ENCODE measurements at regions not wholly inside any gene's neighbourhood (a gene's known extent, or its start where the extent isn't known, plus 50 kb on each side); places are given as distances from the start of the nearest gene placed in this dataset.
"Not testable (repeated sequence)": the region's sequence is repeated elsewhere in the genome, so short reads cannot be mapped to it uniquely, and the experiment has no call there.

DNA sequence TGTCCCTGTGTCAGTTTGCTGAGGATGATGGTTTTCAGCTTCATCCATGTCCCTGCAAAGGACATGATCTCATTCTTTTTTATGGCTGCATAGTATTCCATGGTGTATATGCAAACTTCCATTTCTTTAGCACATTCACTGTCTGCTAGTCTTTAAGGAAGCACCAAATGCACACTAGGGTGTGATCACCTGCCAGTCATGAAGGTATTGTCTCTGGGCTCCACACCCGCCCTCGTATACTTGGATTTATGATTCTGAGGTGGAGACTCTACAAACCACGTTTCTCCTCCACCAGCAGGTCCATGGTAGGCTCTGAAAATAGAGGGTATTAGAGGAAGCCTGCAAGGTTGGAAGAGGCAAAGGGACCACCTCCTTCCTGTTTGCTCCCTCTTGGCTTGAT is 75.9 kb upstream of the MAML3 start:
- FAIRE-seq (no peak), DNase-seq (ENCODE audit: insufficient read length, low spot score) (no peak)
- TF ChIP-seq POLR2AphosphoS5 (IDR thresholded peaks at IDR 0.05; ENCODE audit: low read depth, low read length), result no peak
- no peak for TF ChIP-seq PAX5 (IDR thresholded peaks at IDR 0.05; ENCODE audit: insufficient read depth, low read length, severe bottlenecking)
- no peak for TF ChIP-seq TAF1 (IDR thresholded peaks at IDR 0.05; ENCODE audit: low read depth, low read length)
- no peak for TF ChIP-seq POLR2A (IDR thresholded peaks at IDR 0.05; ENCODE audit: low read depth, low read length)
- TF ChIP-seq SPI1 (IDR thresholded peaks at IDR 0.05; ENCODE audit: low read depth, low read length), result no peak
- no peak for TF ChIP-seq POU2F2 (IDR thresholded peaks at IDR 0.05; ENCODE audit: low read depth, low read length)

DNA sequence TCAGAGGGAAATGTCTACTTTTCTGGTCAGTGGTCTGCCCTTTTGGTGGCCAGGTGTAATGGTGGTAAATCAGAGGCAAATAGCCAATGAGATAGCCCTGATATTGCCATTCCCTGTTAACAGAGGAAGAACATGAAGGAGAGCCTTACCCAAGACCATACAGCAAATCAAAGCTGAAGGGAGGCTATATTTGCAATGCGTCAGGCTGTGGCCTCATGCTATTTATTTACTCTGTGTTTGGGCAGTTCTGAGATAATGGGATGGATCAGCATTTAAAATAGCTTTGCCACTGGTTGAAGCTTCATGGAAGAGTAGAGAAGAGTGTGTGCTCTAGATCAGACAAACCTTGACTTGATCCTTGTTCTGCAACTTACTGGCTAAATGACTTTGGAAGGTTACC is 73.3 kb upstream of the MAML3 start:
- DNase-seq (ENCODE audit: insufficient read length, low spot score), result no peak
- no peak for FAIRE-seq
- no peak for TF ChIP-seq PAX5 (IDR thresholded peaks at IDR 0.05; ENCODE audit: insufficient read depth, low read length, severe bottlenecking)
- TF ChIP-seq POU2F2 (IDR thresholded peaks at IDR 0.05; ENCODE audit: low read depth, low read length), result no peak
- TF ChIP-seq SPI1 (IDR thresholded peaks at IDR 0.05; ENCODE audit: low read depth, low read length), result no peak
- no peak for TF ChIP-seq POLR2A (IDR thresholded peaks at IDR 0.05; ENCODE audit: low read depth, low read length)
- TF ChIP-seq TAF1 (IDR thresholded peaks at IDR 0.05; ENCODE audit: low read depth, low read length), result no peak
- no peak for TF ChIP-seq POLR2AphosphoS5 (IDR thresholded peaks at IDR 0.05; ENCODE audit: low read depth, low read length)

DNA sequence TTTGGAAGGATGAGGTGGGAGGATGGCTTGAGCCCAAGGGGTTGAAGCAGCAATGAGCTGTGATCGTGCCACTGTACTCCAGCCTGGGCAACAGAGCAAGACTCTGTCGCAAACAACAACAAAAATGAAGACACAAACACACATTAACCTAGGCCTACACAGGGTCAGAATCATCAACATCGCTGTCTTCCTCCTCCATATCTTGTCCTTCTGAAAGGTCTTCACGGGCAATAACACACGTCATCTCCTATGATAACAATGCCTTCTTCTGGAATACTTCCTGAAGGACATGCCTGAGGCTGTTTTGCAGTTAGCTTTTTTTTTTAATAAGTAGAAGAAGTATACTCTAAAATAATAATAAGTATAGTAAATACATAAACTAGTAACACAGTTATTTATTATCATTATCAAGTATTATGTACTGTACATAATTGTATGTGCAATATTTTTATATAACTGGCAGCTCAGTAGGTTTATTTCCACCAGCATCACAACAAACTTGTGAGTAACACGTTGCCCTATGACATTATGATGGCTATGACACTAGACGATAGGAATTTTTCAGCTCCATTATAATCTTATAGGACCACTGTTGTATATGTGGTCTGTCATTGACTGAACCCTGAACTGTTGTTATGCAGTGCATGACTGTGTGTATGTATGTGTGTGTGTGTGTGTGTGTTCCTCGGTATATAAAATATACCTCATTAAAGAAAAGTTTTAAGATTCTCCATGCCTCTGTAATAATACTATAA is 69.2 kb upstream of the MAML3 start:
- no peak for FAIRE-seq

DNA sequence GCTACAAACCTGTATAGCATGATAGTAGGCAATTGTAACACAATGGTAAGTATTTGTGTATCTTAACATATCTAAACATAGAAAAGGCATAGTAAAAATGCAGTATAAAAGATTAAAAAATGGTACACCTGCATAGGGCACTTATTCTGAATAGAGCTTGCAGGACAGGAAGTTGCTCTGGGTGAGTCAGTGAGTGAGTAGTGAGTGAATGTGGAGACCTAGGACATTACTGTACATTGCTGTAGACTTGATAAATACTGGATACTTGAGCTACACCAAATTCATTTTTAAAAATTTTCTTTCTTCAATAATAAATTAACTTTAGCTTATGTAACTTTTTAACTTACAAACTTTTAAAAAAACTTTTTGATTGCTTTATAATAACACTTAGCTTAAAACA is 68.2 kb upstream of the MAML3 start:
- TF ChIP-seq POU2F2 (IDR thresholded peaks at IDR 0.05; ENCODE audit: low read depth, low read length) (no peak), POLR2AphosphoS5 (IDR thresholded peaks at IDR 0.05; ENCODE audit: low read depth, low read length) (no peak), POLR2A (IDR thresholded peaks at IDR 0.05; ENCODE audit: low read depth, low read length) (no peak), TAF1 (IDR thresholded peaks at IDR 0.05; ENCODE audit: low read depth, low read length) (no peak), SPI1 (IDR thresholded peaks at IDR 0.05; ENCODE audit: low read depth, low read length) (no peak), PAX5 (IDR thresholded peaks at IDR 0.05; ENCODE audit: insufficient read depth, low read length, severe bottlenecking) (no peak)
- FAIRE-seq (no peak), DNase-seq (ENCODE audit: insufficient read length, low spot score) (no peak)

More for the DNA sequence above, 69.2 kb upstream of the MAML3 start:
- no peak for TF ChIP-seq POLR2AphosphoS5 (IDR thresholded peaks at IDR 0.05; ENCODE audit: low read depth, low read length)
- TF ChIP-seq SPI1 (IDR thresholded peaks at IDR 0.05; ENCODE audit: low read depth, low read length), result no peak
- no peak for TF ChIP-seq POU2F2 (IDR thresholded peaks at IDR 0.05; ENCODE audit: low read depth, low read length)
- TF ChIP-seq POLR2A (IDR thresholded peaks at IDR 0.05; ENCODE audit: low read depth, low read length), result no peak
- no peak for TF ChIP-seq PAX5 (IDR thresholded peaks at IDR 0.05; ENCODE audit: insufficient read depth, low read length, severe bottlenecking)
- TF ChIP-seq TAF1 (IDR thresholded peaks at IDR 0.05; ENCODE audit: low read depth, low read length), result no peak
- no peak for DNase-seq (ENCODE audit: insufficient read length, low spot score)

DNA sequence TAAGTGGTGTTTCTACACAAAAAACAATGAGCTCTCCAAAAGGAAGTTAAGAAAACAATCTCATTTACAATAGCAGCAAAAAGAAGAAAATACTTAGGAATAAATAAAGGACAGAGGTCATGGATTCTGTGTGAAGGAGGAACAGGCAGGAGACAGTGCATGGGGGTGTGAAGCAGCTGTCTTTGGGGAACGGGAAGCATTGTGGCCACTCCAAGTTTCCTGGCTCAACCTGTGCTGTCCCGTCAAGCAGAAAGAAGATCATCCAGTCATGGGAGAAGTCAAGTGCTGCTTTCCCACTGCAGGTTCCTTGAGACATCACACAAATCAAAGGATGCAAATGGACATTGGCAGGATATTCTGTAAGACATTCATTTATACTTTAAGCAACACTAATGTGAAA is 66.1 kb upstream of the MAML3 start:
- no peak for TF ChIP-seq POLR2AphosphoS5 (IDR thresholded peaks at IDR 0.05; ENCODE audit: low read depth, low read length)
- TF ChIP-seq SPI1 (IDR thresholded peaks at IDR 0.05; ENCODE audit: low read depth, low read length), result no peak
- TF ChIP-seq TAF1 (IDR thresholded peaks at IDR 0.05; ENCODE audit: low read depth, low read length), result no peak
- no peak for TF ChIP-seq PAX5 (IDR thresholded peaks at IDR 0.05; ENCODE audit: insufficient read depth, low read length, severe bottlenecking)
- TF ChIP-seq POU2F2 (IDR thresholded peaks at IDR 0.05; ENCODE audit: low read depth, low read length), result no peak
- FAIRE-seq, result no peak

DNA sequence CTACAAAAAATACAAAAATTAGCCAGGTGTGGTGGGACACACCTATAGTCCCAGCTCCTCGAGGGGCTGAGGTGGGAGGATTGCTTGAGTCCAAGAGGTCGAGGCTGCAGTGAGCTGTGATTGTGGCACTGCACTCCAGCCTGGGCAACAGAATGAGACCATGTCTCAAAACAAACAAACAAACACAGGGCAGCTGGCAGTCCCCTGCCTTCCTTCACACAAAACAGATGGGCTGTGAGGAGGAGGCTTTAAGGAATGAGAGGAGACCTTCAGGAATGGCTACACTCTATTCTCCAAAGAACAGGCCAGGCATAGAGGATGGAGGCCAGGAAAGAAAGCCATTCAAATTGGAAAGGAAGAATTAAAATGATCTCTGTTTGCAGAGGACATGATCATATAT is 65.6 kb upstream of the MAML3 start:
- FAIRE-seq, result no peak
- TF ChIP-seq TAF1 (IDR thresholded peaks at IDR 0.05; ENCODE audit: low read depth, low read length), result no peak
- no peak for DNase-seq (ENCODE audit: insufficient read length, low spot score)

More for the DNA sequence above, 66.1 kb upstream of the MAML3 start:
- no peak for DNase-seq (ENCODE audit: insufficient read length, low spot score)

DNA sequence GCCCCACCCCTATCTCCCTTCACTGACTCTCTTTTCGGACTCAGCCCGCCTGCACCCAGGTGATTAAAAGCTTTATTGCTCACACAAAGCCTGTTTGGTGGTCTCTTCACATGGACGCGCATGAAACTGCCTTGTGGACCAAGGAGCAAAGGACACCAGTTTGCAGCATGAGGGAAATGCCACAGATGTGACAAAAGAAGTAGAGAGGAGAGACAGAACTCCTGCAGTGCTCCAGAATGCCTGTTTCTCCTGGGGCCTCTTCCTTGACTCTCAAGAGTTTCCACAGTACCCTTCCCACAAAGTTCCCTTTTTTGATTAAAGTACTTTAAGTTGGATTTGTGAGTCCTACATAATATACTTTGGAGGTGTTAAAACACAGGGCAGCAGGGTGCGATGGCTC is 65.1 kb upstream of the MAML3 start:
- DNase-seq (ENCODE audit: insufficient read length, low spot score); FAIRE-seq: not testable (repeated sequence)

DNA sequence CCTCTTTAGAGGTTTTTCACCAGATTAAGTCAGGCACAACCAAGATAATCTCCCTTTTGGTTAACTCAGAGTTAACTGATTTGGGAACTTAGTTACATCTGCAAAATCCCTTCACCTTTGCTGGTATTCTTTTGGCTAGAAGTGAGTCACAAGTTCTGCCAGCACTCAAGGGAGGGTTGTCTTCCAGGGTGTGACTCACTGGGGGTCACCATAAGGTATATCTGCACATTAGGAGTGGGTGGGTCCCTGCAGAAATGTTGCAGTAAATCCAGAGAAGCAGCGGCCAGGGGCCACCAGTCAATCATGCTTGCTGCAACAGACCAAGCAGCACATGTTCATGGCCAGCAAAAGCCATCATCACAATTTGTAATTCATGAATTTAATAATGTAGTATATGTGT is 59.8 kb upstream of the MAML3 start:
- DNase-seq (ENCODE audit: insufficient read length, low spot score) (no peak), FAIRE-seq (no peak)

DNA sequence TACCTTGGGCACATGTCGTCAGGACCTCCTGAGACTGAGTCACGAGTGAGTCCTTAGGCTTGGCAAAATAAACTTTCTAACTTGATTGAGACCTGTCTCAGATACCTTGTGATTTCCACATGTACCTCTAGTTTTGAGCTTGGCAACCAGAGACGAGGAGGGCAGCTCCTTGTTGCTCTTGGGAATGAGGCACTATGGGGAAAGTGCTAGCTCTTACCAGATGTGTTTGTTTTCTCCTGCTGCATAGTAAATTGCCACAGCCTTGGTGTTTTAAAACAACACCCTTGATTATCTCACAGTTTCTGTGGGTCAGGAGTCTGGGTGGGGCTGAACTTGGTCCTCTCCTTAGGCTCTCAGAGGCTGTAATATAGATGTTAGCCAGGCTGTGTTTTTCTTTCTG is 59.1 kb upstream of the MAML3 start:
- no peak for DNase-seq (ENCODE audit: insufficient read length, low spot score)
- no peak for FAIRE-seq
- no peak for TF ChIP-seq TAF1 (IDR thresholded peaks at IDR 0.05; ENCODE audit: low read depth, low read length)
- TF ChIP-seq POLR2AphosphoS5 (IDR thresholded peaks at IDR 0.05; ENCODE audit: low read depth, low read length), result no peak
- no peak for TF ChIP-seq SPI1 (IDR thresholded peaks at IDR 0.05; ENCODE audit: low read depth, low read length)
- no peak for TF ChIP-seq POLR2A (IDR thresholded peaks at IDR 0.05; ENCODE audit: low read depth, low read length)
- no peak for TF ChIP-seq POU2F2 (IDR thresholded peaks at IDR 0.05; ENCODE audit: low read depth, low read length)
- TF ChIP-seq PAX5 (IDR thresholded peaks at IDR 0.05; ENCODE audit: insufficient read depth, low read length, severe bottlenecking), result no peak

More for the DNA sequence above, 59.8 kb upstream of the MAML3 start:
- no peak for TF ChIP-seq POLR2A (IDR thresholded peaks at IDR 0.05; ENCODE audit: low read depth, low read length)
- no peak for TF ChIP-seq POLR2AphosphoS5 (IDR thresholded peaks at IDR 0.05; ENCODE audit: low read depth, low read length)
- TF ChIP-seq PAX5 (IDR thresholded peaks at IDR 0.05; ENCODE audit: insufficient read depth, low read length, severe bottlenecking), result no peak
- no peak for TF ChIP-seq TAF1 (IDR thresholded peaks at IDR 0.05; ENCODE audit: low read depth, low read length)
- no peak for TF ChIP-seq SPI1 (IDR thresholded peaks at IDR 0.05; ENCODE audit: low read depth, low read length)
- no peak for TF ChIP-seq POU2F2 (IDR thresholded peaks at IDR 0.05; ENCODE audit: low read depth, low read length)

DNA sequence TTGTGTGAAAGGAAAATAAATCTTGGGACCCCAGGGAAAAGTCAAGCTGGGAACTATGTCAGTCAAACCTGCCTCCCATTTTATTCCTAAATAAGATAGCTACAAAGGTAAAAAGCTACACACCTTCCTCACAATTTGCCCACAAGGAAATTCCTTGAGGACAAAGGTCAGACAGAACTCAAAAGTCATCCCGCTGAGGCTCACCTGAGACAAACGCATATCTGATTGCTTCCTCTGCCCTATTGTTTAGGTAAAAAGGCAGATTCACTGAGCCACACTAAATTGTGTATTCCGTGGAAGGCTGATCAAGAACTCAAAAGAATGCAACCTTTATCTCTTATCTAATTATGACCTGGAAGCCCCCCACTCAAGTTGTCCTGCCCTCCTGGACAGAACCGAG is 58.7 kb upstream of the MAML3 start:
- DNase-seq (ENCODE audit: insufficient read length, low spot score) (no peak), FAIRE-seq (no peak)
- TF ChIP-seq PAX5 (IDR thresholded peaks at IDR 0.05; ENCODE audit: insufficient read depth, low read length, severe bottlenecking), result no peak
- TF ChIP-seq SPI1 (IDR thresholded peaks at IDR 0.05; ENCODE audit: low read depth, low read length), result no peak
- no peak for TF ChIP-seq POU2F2 (IDR thresholded peaks at IDR 0.05; ENCODE audit: low read depth, low read length)
- no peak for TF ChIP-seq POLR2A (IDR thresholded peaks at IDR 0.05; ENCODE audit: low read depth, low read length)
- TF ChIP-seq POLR2AphosphoS5 (IDR thresholded peaks at IDR 0.05; ENCODE audit: low read depth, low read length), result no peak
- no peak for TF ChIP-seq TAF1 (IDR thresholded peaks at IDR 0.05; ENCODE audit: low read depth, low read length)

Measured in GM12891 (cell line).